Fibroblast of the aortic adventitia (primary cell): ENCODE measurements at regions not wholly inside any gene's neighbourhood (a gene's known extent, or its start where the extent isn't known, plus 50 kb on each side); places are given as distances from the start of the nearest gene placed in this dataset.

Source experiments
- DNase-seq: peaks from one replicate; pipeline ENCODE4 v3.0.0-alpha.2; 2010; ENCODE audit warnings: low read depth
- H3K4me3 ChIP-seq: 2 replicates; pipeline ENCODE4 v1.5.1; 2011; ENCODE audit warnings: low read depth, mild to moderate bottlenecking, control low read depth, low read length, moderate library complexity
- TF ChIP-seq, protein P1 (sequence below): IDR thresholded peaks from 2 replicates; pipeline ENCODE4 v1.5.1; 2011; ENCODE audit warnings: mild to moderate bottlenecking, low read length, control low read depth, inconsistent platforms; ENCODE audit not compliant: insufficient read depth

GRCh38 chr3:99506-99905 lies 97.1 kb upstream of the CHL1 start:
- TF ChIP-seq, protein P1, sequence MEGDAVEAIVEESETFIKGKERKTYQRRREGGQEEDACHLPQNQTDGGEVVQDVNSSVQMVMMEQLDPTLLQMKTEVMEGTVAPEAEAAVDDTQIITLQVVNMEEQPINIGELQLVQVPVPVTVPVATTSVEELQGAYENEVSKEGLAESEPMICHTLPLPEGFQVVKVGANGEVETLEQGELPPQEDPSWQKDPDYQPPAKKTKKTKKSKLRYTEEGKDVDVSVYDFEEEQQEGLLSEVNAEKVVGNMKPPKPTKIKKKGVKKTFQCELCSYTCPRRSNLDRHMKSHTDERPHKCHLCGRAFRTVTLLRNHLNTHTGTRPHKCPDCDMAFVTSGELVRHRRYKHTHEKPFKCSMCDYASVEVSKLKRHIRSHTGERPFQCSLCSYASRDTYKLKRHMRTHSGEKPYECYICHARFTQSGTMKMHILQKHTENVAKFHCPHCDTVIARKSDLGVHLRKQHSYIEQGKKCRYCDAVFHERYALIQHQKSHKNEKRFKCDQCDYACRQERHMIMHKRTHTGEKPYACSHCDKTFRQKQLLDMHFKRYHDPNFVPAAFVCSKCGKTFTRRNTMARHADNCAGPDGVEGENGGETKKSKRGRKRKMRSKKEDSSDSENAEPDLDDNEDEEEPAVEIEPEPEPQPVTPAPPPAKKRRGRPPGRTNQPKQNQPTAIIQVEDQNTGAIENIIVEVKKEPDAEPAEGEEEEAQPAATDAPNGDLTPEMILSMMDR, result no peak
- no peak overlapping the region for H3K4me3 ChIP-seq
- no peak for DNase-seq

DNA sequence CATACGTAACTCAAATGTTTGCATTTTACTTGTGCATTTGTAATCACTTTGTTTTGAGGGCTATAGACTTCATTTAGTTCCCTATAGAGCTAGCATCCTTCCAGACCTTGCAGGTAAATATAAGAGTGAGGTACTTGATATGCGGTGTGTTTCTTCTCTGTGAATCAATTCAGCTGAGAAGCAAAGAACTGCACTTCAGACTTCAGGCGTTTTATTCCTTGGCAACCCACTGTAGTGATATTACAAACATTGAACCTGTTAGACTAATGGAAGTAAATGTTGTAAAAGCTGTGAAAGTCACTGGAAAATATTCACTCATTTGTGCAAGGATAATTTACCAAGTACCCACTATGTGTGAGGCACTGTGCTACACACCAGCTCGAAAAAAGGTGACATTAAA lies 94.1 kb upstream of the CHL1 start:
- no peak overlapping the region for H3K4me3 ChIP-seq
- DNase-seq, result no peak
- TF ChIP-seq, protein P1, result no peak

DNA sequence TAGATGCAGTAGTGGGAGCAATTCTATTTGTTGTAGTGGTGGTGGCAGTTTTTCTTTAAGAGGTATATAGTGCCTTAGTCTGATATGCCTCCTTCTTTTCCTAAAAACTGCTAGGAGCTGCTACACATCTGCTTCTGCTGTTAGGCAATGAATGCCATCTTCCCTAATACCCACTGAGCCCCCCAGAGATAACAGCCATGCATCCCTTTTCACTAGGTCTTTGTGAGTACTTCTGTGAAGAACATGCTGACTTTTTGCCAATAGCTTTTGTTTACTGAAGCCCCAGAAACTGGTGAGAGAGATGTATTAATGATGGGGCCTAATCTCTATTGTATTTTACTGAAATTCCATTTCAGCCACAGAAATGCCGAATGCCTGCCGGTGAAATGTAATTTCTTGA lies 92.6 kb upstream of the CHL1 start:
- H3K4me3 ChIP-seq, result no peak overlapping the region
- TF ChIP-seq, protein P1, result no peak
- DNase-seq, result no peak

DNA sequence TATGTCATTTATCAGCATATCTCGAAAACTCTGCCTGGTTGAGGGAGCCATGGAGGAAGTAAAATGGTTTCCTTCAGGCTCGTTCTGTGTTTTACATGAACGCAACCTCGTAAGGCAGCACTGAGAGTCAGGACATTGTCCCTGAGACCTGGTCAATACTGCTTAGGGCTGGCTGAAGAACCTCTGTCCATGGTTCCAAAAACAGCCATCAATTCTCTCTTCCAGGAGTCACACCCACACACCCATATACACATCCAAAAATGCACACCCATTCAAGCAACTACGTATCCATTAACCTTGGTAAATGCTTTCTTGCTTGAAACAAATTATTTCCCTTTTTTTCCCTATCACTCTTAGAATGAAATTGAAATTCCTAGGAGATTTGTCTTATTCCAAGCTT lies 91.0 kb upstream of the CHL1 start:
- TF ChIP-seq, protein P1, result no peak
- H3K4me3 ChIP-seq, result no peak overlapping the region
- DNase-seq, result no peak

DNA sequence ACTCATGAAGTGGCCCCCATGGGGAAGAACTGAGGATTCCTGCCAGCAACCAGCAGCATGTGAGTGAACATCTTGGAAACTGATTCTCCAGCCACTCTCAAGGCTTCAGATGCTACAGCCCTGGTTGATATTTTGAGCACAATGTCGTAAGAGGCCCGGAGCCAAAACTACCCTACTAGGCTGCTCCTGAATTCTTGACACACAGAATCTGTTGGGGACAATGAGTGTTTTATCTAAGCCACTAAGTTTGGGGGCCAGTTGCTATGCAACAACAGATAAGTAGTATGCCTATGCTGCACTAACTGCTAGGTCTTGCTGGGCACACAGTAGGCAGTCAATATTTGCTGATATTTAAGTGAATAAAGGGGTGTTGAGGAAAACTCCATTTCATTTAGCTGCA lies 89.9 kb upstream of the CHL1 start:
- DNase-seq, result no peak
- H3K4me3 ChIP-seq, result no peak overlapping the region
- TF ChIP-seq, protein P1, result no peak

- no peak for DNase-seq
- TF ChIP-seq, protein P1, result no peak
Observed at GRCh38 chr3:111143-112069, 85.2 kb upstream of the CHL1 start.

GRCh38 chr3:112773-113172 lies 83.8 kb upstream of the CHL1 start:
- TF ChIP-seq, protein P1, result no peak
- no peak overlapping the region for H3K4me3 ChIP-seq
- no peak for DNase-seq

More at GRCh38 chr3:111143-112069, 85.2 kb upstream of the CHL1 start:
- H3K4me3 ChIP-seq, result no peak overlapping the region
